K562 (cell line): ENCODE measurements at regions not wholly inside any gene's neighbourhood (a gene's known extent, or its start where the extent isn't known, plus 50 kb on each side); places are given as distances from the start of the nearest gene placed in this dataset.

Experiments
- ATAC-seq: fragments of 200-7000 bp; cut with Tn5 transposase; 3 replicates; pipeline ENCODE4 v1.9.1; 2020; ENCODE audit warnings: moderate library complexity
- BruUV-seq: library from RNA; stranded (reverse); fragments of 400-500 nt; replicated peaks from 2 replicates; lab custom pipeline; 2021; lab: Mats Ljungman, UMichigan
- CTCF ChIA-PET: fragments of 300-600 bp; formaldehyde crosslinking; extraction: SDS; loops from one replicate; lab custom pipeline; 2021; ENCODE audit warnings: low intra/inter-chr PET ratio; lab: Yijun Ruan, JAX
- POLR2A ChIA-PET: fragments of 300-600, 350-650 bp; sonication (Branson Sonifier 250); formaldehyde crosslinking; extraction: SDS; loops from one replicate; lab custom pipeline; 2021; ENCODE audit warnings: antibody characterized with exemption, inconsistent platforms; lab: Yijun Ruan, JAX
- DNase-seq, 4 experiments: peaks; one replicate each; pipeline versions ENCODE4 v3.0.0 to v3.0.0-alpha.2; 2011 to 2018; ENCODE audit warnings: low spot score in 3 of 4, mixed read lengths in 3 of 4; ENCODE audit errors: extremely low read depth in 1 of 4
- FAIRE-seq: peaks from 2 replicates; lab custom pipeline; 2011; peaks lifted over from hg19 to GRCh38; lab: Jason Lieb, UNC
- H2AFZ ChIP-seq: 2 replicates; pipeline ENCODE4 v1.6.0; 2011; ENCODE audit warnings: low read depth, low read length, control low read depth, inconsistent platforms
- H3K27ac ChIP-seq: fragments of 200-600 bp; 3 replicates; pipeline ENCODE4 v1.8.0; 2011; ENCODE audit warnings: low read depth, mild to moderate bottlenecking, control low read depth, inconsistent platforms, low read length, moderate library complexity, mixed read lengths; ENCODE audit errors: extremely low read depth
- H3K27me3 ChIP-seq, 2 experiments: fragments of 300-600 bp in 1 of 2; 2 replicates in 1 of 2; 3 replicates in 1 of 2; pipeline versions ENCODE4 v1.6.0 to v1.8.0; 2011; ENCODE audit warnings: inconsistent platforms in 2 of 2, low read length in 2 of 2, mild to moderate bottlenecking in 1 of 2, mixed read lengths in 1 of 2, moderate library complexity in 1 of 2; ENCODE audit not compliant: control insufficient read depth in 2 of 2, insufficient read depth in 2 of 2
- H3K36me3 ChIP-seq: fragments of 300-600 bp; 3 replicates; pipeline ENCODE4 v1.8.0; 2011; ENCODE audit warnings: mild to moderate bottlenecking, low read length, inconsistent platforms; ENCODE audit not compliant: control insufficient read depth, insufficient read depth
- H3K4me1 ChIP-seq, 2 experiments: fragments of 200-600 bp in 1 of 2; replicated peaks in 1 of 2; 2 replicates in 1 of 2; 3 replicates in 1 of 2; pipeline versions ENCODE4 v1.5.1 to v1.8.0; 2011; ENCODE audit warnings: inconsistent platforms in 2 of 2, low read length in 2 of 2, mild to moderate bottlenecking in 1 of 2, mixed read lengths in 1 of 2, moderate library complexity in 1 of 2; ENCODE audit not compliant: control insufficient read depth in 2 of 2, insufficient read depth in 2 of 2
- H3K4me2 ChIP-seq: 2 replicates; pipeline ENCODE4 v1.6.1; 2011; ENCODE audit warnings: low read length, control low read depth, inconsistent platforms, mixed read lengths; ENCODE audit not compliant: insufficient read depth
- H3K4me3 ChIP-seq: fragments of 200-600 bp; sonication (generic), shearing (Covaris generic); 2 replicates; pipeline ENCODE4 v1.5.1; 2016; ENCODE audit warnings: control low read depth, inconsistent platforms
- H3K79me2 ChIP-seq: fragments of 200-600 bp; 3 replicates; pipeline ENCODE4 v1.8.0; 2011; ENCODE audit warnings: low read length, inconsistent platforms; ENCODE audit not compliant: control insufficient read depth, insufficient read depth
- H3K9ac ChIP-seq, 2 experiments: 2 replicates each; pipeline versions ENCODE4 v1.6.0 to v1.6.1; 2011; ENCODE audit warnings: low read depth in 2 of 2, low read length in 2 of 2, control low read depth in 1 of 2, inconsistent platforms in 1 of 2, mild to moderate bottlenecking in 1 of 2, mixed read lengths in 1 of 2; ENCODE audit not compliant: insufficient read depth in 1 of 2
- H3K9me1 ChIP-seq: one replicate; pipeline ENCODE4 v1.6.0; 2011; ENCODE audit warnings: inconsistent platforms, mild to moderate bottlenecking, low read length, moderate library complexity; ENCODE audit not compliant: control insufficient read depth, insufficient read depth
- H3K9me3 ChIP-seq: replicated peaks from 2 replicates; pipeline ENCODE4 v1.5.1; 2011; ENCODE audit warnings: low read depth, low read length, inconsistent platforms; ENCODE audit not compliant: control insufficient read depth, insufficient read depth
- H4K20me1 ChIP-seq: replicated peaks from 2 replicates; pipeline ENCODE4 v1.6.1; 2011; ENCODE audit warnings: low read length, inconsistent platforms, mixed read lengths; ENCODE audit not compliant: control insufficient read depth, insufficient read depth
- ATF4 ChIP-seq: fragments of 450-650 bp; formaldehyde crosslinking; IDR thresholded peaks from 2 replicates; pipeline ENCODE4 v1.4.0; 2022; ENCODE audit warnings: mild to moderate bottlenecking, moderate library complexity
- BDP1 ChIP-seq: IDR thresholded peaks from 3 replicates; pipeline ENCODE4 v1.6.1; 2011; ENCODE audit not compliant: insufficient read length, insufficient read depth
- FOSL1 ChIP-seq: fragments of 200-800 bp; sonication (Bioruptor generic); conservative IDR thresholded peaks from 2 replicates; pipeline ENCODE4 v1.6.1; 2016; ENCODE audit warnings: missing genetic modification characterization, missing compliant biosample characterization
- FOXA1 ChIP-seq: fragments of 450-650 bp; IDR thresholded peaks from 2 replicates; pipeline ENCODE4 v1.6.1; 2016; ENCODE audit warnings: mild to moderate bottlenecking, borderline replicate concordance
- GATAD2B ChIP-seq: fragments of 450-650 bp; IDR thresholded peaks from 2 replicates; pipeline ENCODE4 v1.6.1; 2017; ENCODE audit warnings: mild to moderate bottlenecking, borderline replicate concordance
- MED1 ChIP-seq: sonication (generic); formaldehyde crosslinking; IDR thresholded peaks from 2 replicates; pipeline ENCODE4 v1.8.1; 2023; ENCODE audit warnings: missing genetic modification reagents, borderline replicate concordance
- NR0B1 ChIP-seq: fragments of 450-650 bp; IDR thresholded peaks from one replicate; pipeline ENCODE4 v1.6.1; 2018; ENCODE audit warnings: mild to moderate bottlenecking, moderate library complexity; ENCODE audit not compliant: partially characterized antibody
- OTX1 ChIP-seq: fragments of 450-650 bp; formaldehyde crosslinking; IDR thresholded peaks from 2 replicates; pipeline ENCODE4 v1.4.0; 2022; ENCODE audit warnings: mild to moderate bottlenecking
- SFPQ ChIP-seq: fragments of 200-400 bp; formaldehyde crosslinking; IDR thresholded peaks from 2 replicates; pipeline ENCODE4 v1.6.1; 2017; ENCODE audit warnings: mild to moderate bottlenecking, low read depth, low read length, moderate library complexity
- SP2 ChIP-seq: IDR thresholded peaks from 2 replicates; pipeline ENCODE4 v1.6.1; 2011; ENCODE audit warnings: mild to moderate bottlenecking, low read depth, low read length, moderate library complexity; ENCODE audit not compliant: poor library complexity, severe bottlenecking; ENCODE audit errors: extremely low read depth
- TEAD4 ChIP-seq, 2 experiments: sonication (generic) in 1 of 2; formaldehyde crosslinking in 1 of 2; IDR thresholded peaks; 2 replicates each; pipeline versions ENCODE4 v1.6.1 to v1.8.0; 2012 to 2022; ENCODE audit warnings: borderline replicate concordance in 1 of 2, inconsistent platforms in 1 of 2, low read length in 1 of 2, mild to moderate bottlenecking in 1 of 2, missing genetic modification reagents in 1 of 2
- XRCC4 ChIP-seq: IDR thresholded peaks from one replicate; pipeline ENCODE4 v1.6.1; 2011; ENCODE audit not compliant: insufficient read depth, insufficient read length; ENCODE audit errors: extremely low read depth
- ZNF23 ChIP-seq: fragments of 250-450 bp; sonication (Bioruptor Pico); IDR thresholded peaks from 2 replicates; pipeline ENCODE4 v1.4.0; 2020; ENCODE audit warnings: mild to moderate bottlenecking
- ZNF444 ChIP-seq: fragments of 250-450 bp; sonication (Bioruptor Pico); IDR thresholded peaks from 2 replicates; pipeline ENCODE4 v1.4.0; 2020; ENCODE audit warnings: mild to moderate bottlenecking, moderate library complexity
- ZNF780A ChIP-seq: fragments of 250-450 bp; sonication (Bioruptor Pico); IDR thresholded peaks from 2 replicates; pipeline ENCODE4 v1.5.0; 2021; ENCODE audit warnings: mild to moderate bottlenecking
- ZSCAN29 ChIP-seq: fragments of 450-650 bp; IDR thresholded peaks from 2 replicates; pipeline ENCODE4 v1.6.1; 2017
- WGBS: fragments of 100-300 bp; shearing (Covaris generic); methylation state at CpG from one replicate; pipeline ENCODE4 v1.1.6; 2016; ENCODE audit warnings: low coverage, mixed read lengths; ENCODE audit not compliant: insufficient coverage; ENCODE audit errors: missing lambda C conversion rate; 5-methylcytosine and 5-hydroxymethylcytosine counted together
- in situ Hi-C: fragments of 300-500 bp; cut with MboI; formaldehyde crosslinking; loops from 4 replicates; pipeline ENCODE4 v1.15.0; 2018; ENCODE audit warnings: inconsistent platforms, mixed read lengths
- intact Hi-C: fragments of 100-400 bp; cut with micrococcal nuclease; formaldehyde crosslinking; loops from 2 replicates; pipeline ENCODE4 v1.14.2; 2022
- TF ChIP-seq, protein P1 (sequence below): sonication (generic); formaldehyde crosslinking; IDR thresholded peaks from 2 replicates; pipeline ENCODE4 v1.8.1; 2023; ENCODE audit warnings: mild to moderate bottlenecking, missing genetic modification reagents

DNA sequence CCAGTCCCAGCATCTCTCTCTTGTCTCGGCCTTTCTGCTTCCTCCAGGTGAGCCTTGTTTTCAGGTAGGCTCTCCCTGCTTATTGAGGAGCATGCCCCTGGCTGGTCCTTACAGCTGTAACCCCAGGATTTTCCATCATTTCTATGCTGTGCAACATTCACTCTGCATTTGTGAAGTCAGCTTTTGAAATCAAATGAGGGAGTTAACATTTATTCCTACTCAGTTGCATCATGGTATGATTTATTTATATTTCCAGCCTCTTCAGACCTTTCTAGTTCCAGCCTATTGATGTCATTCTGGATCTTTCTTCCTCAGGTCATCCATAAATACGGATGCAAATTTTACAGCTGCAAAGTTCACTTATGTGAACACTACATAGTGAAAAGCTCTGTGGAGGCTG lies 755.6 kb downstream of the TYW1 start:
- Histone ChIP-seq H4K20me1 (no peaks in the 10 kb centered on the region), H3K9me3 (no peaks in the 10 kb centered on the region), H3K9me1 (no peaks in the 10 kb centered on the region), H3K4me1 (no peaks in the 10 kb centered on the region), H3K27me3 (no peaks in the 10 kb centered on the region), H3K79me2 (no peaks in the 10 kb centered on the region), H3K27ac (no peak overlapping the region), H3K4me2 (no peak overlapping the region), H3K9ac (no peak overlapping the region), H2AFZ (no peak overlapping the region), H3K4me3 (no peak overlapping the region), H3K36me3 (no peaks in the 10 kb centered on the region)
- ATAC-seq (no peak), DNase-seq (no peak), FAIRE-seq (no peak)
- in situ Hi-C loops: no loop called here
- intact Hi-C loops: no loop called here
- ChIA-PET POLR2A (interaction anchor here (0.6 to 0.7 kb wide), 3 partner anchors 9 to 303 kb away, joined by 3 to 4 read pairs (median 3); no protein-coding TSS in a partner anchor), CTCF (no interaction called here)
- no TSS peak for BruUV-seq
- 0% methylated on average over 2 of the region's 2 CpGs for WGBS
- no peak for TF ChIP-seq ZNF444 (CRISPR knock-in tag)
- TF ChIP-seq NR0B1: no peak
- TF ChIP-seq FOSL1 (tag): no peak
- no peak for TF ChIP-seq FOXA1
- TF ChIP-seq OTX1: no peak
- TF ChIP-seq, protein P1, sequence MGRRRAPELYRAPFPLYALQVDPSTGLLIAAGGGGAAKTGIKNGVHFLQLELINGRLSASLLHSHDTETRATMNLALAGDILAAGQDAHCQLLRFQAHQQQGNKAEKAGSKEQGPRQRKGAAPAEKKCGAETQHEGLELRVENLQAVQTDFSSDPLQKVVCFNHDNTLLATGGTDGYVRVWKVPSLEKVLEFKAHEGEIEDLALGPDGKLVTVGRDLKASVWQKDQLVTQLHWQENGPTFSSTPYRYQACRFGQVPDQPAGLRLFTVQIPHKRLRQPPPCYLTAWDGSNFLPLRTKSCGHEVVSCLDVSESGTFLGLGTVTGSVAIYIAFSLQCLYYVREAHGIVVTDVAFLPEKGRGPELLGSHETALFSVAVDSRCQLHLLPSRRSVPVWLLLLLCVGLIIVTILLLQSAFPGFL (CRISPR knock-in tag): no peak
- TF ChIP-seq ZSCAN29: no peak
- no peak for TF ChIP-seq SP2
- no peak for TF ChIP-seq GATAD2B
- no peak for TF ChIP-seq XRCC4
- TF ChIP-seq ATF4 (CRISPR knock-in tag): no peak
- TF ChIP-seq TEAD4 (IDR thresholded peaks at IDR 0.05; ENCODE audit: low read length): no peak
- TF ChIP-seq TEAD4 (CRISPR knock-in tag; IDR thresholded peaks at IDR 0.05; ENCODE audit: borderline replicate concordance): no peak
- no peak for TF ChIP-seq SFPQ
- no peak for TF ChIP-seq MED1
- no peak for TF ChIP-seq BDP1
- no peak for TF ChIP-seq ZNF23 (CRISPR knock-in tag)
- no peak for TF ChIP-seq ZNF780A (CRISPR knock-in tag)
